A549 (cell line): ENCODE measurements at regions not wholly inside any gene's neighbourhood (a gene's known extent, or its start where the extent isn't known, plus 50 kb on each side); places are given as distances from the start of the nearest gene placed in this dataset.

ENCODE experiments used
- ATAC-seq, 2 experiments: fragments of 200-7000 bp in 1 of 2; fragments of >200 bp in 1 of 2; cut with Nextera tagmentation in 1 of 2; cut with Tn5 transposase in 1 of 2; 3 replicates each; pipeline versions ENCODE4 v1.8.0 to v1.9.1; 2018 to 2020; ENCODE audit warnings: mild to moderate bottlenecking in 1 of 2, moderate library complexity in 1 of 2
- CTCF ChIA-PET: fragments of 300-600 bp; sonication (Branson Sonifier 250); formaldehyde crosslinking; extraction: SDS; loops from one replicate; lab custom pipeline; 2021; ENCODE audit warnings: antibody characterized with exemption, inconsistent platforms; lab: Yijun Ruan, JAX
- POLR2A ChIA-PET: fragments of 350-600 bp; formaldehyde crosslinking; extraction: SDS; loops from one replicate; lab custom pipeline; 2021; ENCODE audit warnings: antibody characterized with exemption, inconsistent platforms; lab: Yijun Ruan, JAX
- DNase-seq, 2 experiments: peaks; one replicate each; pipeline versions ENCODE4 v3.0.0 to v3.0.0-alpha.2; 2011 to 2016; ENCODE audit warnings: low read depth in 1 of 2, low spot score in 1 of 2
- FAIRE-seq: peaks from 2 replicates; lab custom pipeline; 2011; peaks lifted over from hg19 to GRCh38; lab: Jason Lieb, UNC
- H3K27ac ChIP-seq, 2 experiments: fragments of >200 bp; sonication (Bioruptor Twin); formaldehyde crosslinking; 3 replicates each; pipeline ENCODE4 v1.5.1; 2016 to 2017
- H3K4me1 ChIP-seq: fragments of >200 bp; sonication (Bioruptor Twin); formaldehyde crosslinking; 3 replicates; pipeline ENCODE4 v1.6.1; 2016
- H3K4me2 ChIP-seq: fragments of >200 bp; sonication (Bioruptor Twin); formaldehyde crosslinking; 3 replicates; pipeline ENCODE4 v1.6.1; 2016
- H3K4me3 ChIP-seq: fragments of >200 bp; sonication (Bioruptor Twin); formaldehyde crosslinking; 3 replicates; pipeline ENCODE4 v1.5.1; 2016
- H3K9me3 ChIP-seq: fragments of >200 bp; sonication (Bioruptor Twin); formaldehyde crosslinking; 3 replicates; pipeline ENCODE4 v1.6.1; 2016
- ATOH8 ChIP-seq: fragments of 250-450 bp; sonication (Bioruptor Pico); IDR thresholded peaks from 2 replicates; pipeline ENCODE4 v1.5.0; 2020; ENCODE audit warnings: low read depth, mild to moderate bottlenecking, moderate library complexity
- CBX2 ChIP-seq: fragments of 200-600 bp; sonication (generic); IDR thresholded peaks from 2 replicates; pipeline ENCODE4 v1.6.1; 2016; ENCODE audit warnings: low read depth, mild to moderate bottlenecking, borderline replicate concordance
- CEBPB ChIP-seq, 2 experiments: fragments of >200 bp in 1 of 2; sonication (Bioruptor Twin) in 1 of 2; formaldehyde crosslinking in 1 of 2; IDR thresholded peaks; 2 replicates each; pipeline ENCODE4 v1.6.1; 2012 to 2016
- CHD2 ChIP-seq: fragments of 150-350 bp; IDR thresholded peaks from 2 replicates; pipeline ENCODE4 v1.6.1; 2014; ENCODE audit warnings: low read length; ENCODE audit not compliant: partially characterized antibody
- CHD4 ChIP-seq: fragments of 200-600 bp; sonication (generic); IDR thresholded peaks from 2 replicates; pipeline ENCODE4 v1.6.1; 2016; ENCODE audit warnings: antibody characterized with exemption, mild to moderate bottlenecking, borderline replicate concordance
- E2F6 ChIP-seq: IDR thresholded peaks from 2 replicates; pipeline ENCODE4 v1.6.1; 2012; ENCODE audit warnings: low read depth, borderline replicate concordance
- EHF ChIP-seq: fragments of 250-450 bp; sonication (Bioruptor Pico); IDR thresholded peaks from 2 replicates; pipeline ENCODE4 v1.5.0; 2020; ENCODE audit warnings: mild to moderate bottlenecking
- EP300 ChIP-seq, 2 experiments: fragments of >200 bp; sonication (Bioruptor Twin); formaldehyde crosslinking; IDR thresholded peaks; 2 replicates in 1 of 2; 3 replicates in 1 of 2; pipeline ENCODE4 v1.6.1; 2016 to 2017
- ESRRA ChIP-seq: fragments of 150-350 bp; IDR thresholded peaks from 2 replicates; pipeline ENCODE4 v1.6.1; 2014; ENCODE audit warnings: mild to moderate bottlenecking, low read length, borderline replicate concordance
- FOSL2 ChIP-seq, 2 experiments: fragments of 450-650 bp in 1 of 2; fragments of >200 bp in 1 of 2; sonication (Bioruptor Twin) in 1 of 2; formaldehyde crosslinking; IDR thresholded peaks; 2 replicates each; pipeline versions ENCODE4 v1.5.0 to v1.6.1; 2016 to 2020; ENCODE audit warnings: mild to moderate bottlenecking in 1 of 2, moderate library complexity in 1 of 2
- FOXS1 ChIP-seq: fragments of 250-450 bp; sonication (Bioruptor Pico); IDR thresholded peaks from 2 replicates; pipeline ENCODE4 v1.5.0; 2020; ENCODE audit warnings: mild to moderate bottlenecking, moderate library complexity
- GATA3 ChIP-seq: IDR thresholded peaks from 2 replicates; pipeline ENCODE4 v1.6.1; 2012; ENCODE audit warnings: borderline replicate concordance
- HEYL ChIP-seq: fragments of 250-450 bp; sonication (Bioruptor Pico); IDR thresholded peaks from 2 replicates; pipeline ENCODE4 v1.8.0; 2021; ENCODE audit warnings: mild to moderate bottlenecking, moderate library complexity
- HOXA7 ChIP-seq: fragments of 250-450 bp; sonication (Bioruptor Pico); IDR thresholded peaks from 2 replicates; pipeline ENCODE4 v1.5.0; 2020; ENCODE audit warnings: mild to moderate bottlenecking, moderate library complexity
- HOXB13 ChIP-seq: fragments of 250-450 bp; sonication (Bioruptor Pico); IDR thresholded peaks from 2 replicates; pipeline ENCODE4 v1.5.0; 2020; ENCODE audit warnings: low read depth, mild to moderate bottlenecking, moderate library complexity
- HOXB5 ChIP-seq: fragments of 250-450 bp; sonication (Bioruptor Pico); IDR thresholded peaks from 2 replicates; pipeline ENCODE4 v1.5.0; 2020; ENCODE audit warnings: mild to moderate bottlenecking, moderate library complexity
- KDM5A ChIP-seq: fragments of 200-600 bp; sonication (generic); IDR thresholded peaks from 2 replicates; pipeline ENCODE4 v1.6.1; 2016; ENCODE audit warnings: antibody characterized with exemption, mild to moderate bottlenecking
- MAX ChIP-seq: IDR thresholded peaks from 2 replicates; pipeline ENCODE4 v1.6.1; 2012
- NFE2L2 ChIP-seq: fragments of 150-350 bp; conservative IDR thresholded peaks from 2 replicates; pipeline ENCODE4 v1.6.1; 2014; ENCODE audit warnings: low read length
- NPAS2 ChIP-seq: fragments of 250-450 bp; sonication (Bioruptor Pico); IDR thresholded peaks from 2 replicates; pipeline ENCODE4 v1.8.0; 2022; ENCODE audit warnings: mild to moderate bottlenecking, moderate library complexity, borderline replicate concordance
- NR3C1 ChIP-seq: fragments of >200 bp; sonication (Bioruptor Twin); formaldehyde crosslinking; IDR thresholded peaks from 3 replicates; pipeline ENCODE4 v1.6.1; 2017
- RARB ChIP-seq: fragments of 250-450 bp; sonication (Bioruptor Pico); IDR thresholded peaks from 2 replicates; pipeline ENCODE4 v1.8.0; 2021; ENCODE audit warnings: mild to moderate bottlenecking, moderate library complexity
- RCOR1 ChIP-seq: fragments of 150-350 bp; IDR thresholded peaks from 2 replicates; pipeline ENCODE4 v1.6.1; 2014; ENCODE audit warnings: antibody characterized with exemption, low read length, low read depth
- SMC3 ChIP-seq: fragments of >200 bp; sonication (Bioruptor Twin); formaldehyde crosslinking; IDR thresholded peaks from 3 replicates; pipeline ENCODE4 v1.6.1; 2018; ENCODE audit warnings: inconsistent platforms
- ZC3H11A ChIP-seq: fragments of 450-650 bp; IDR thresholded peaks from 2 replicates; pipeline ENCODE4 v1.6.1; 2014; ENCODE audit warnings: antibody characterized with exemption, mild to moderate bottlenecking
- ZSCAN20 ChIP-seq: fragments of 250-450 bp; sonication (Bioruptor Pico); IDR thresholded peaks from 2 replicates; pipeline ENCODE4 v1.8.0; 2022; ENCODE audit warnings: mild to moderate bottlenecking, moderate library complexity
- WGBS: methylation state at CpG from one replicate; pipeline ENCODE4 v1.1.6; 2017; ENCODE audit errors: missing lambda C conversion rate; 5-methylcytosine and 5-hydroxymethylcytosine counted together

- POLR2A ChIA-PET, result no interaction called here
- no peak for DNase-seq
- no peak for ATAC-seq
- Histone ChIP-seq H3K4me2 (no peak overlapping the region), H3K4me3 (no peak overlapping the region), H3K4me1 (peaks cover 14% of the 10 kb centered on the region), H3K27ac (no peak overlapping the region), H3K9me3 (0 out of 3 replicates have a peak, but pooled peaks cover 8% of the 10 kb centered on the region)
- CTCF ChIA-PET, result no interaction called here
- no peak for FAIRE-seq
- 71% methylated on average over 4 of the region's 5 CpGs for WGBS
- TF ChIP-seq GATA3, result no peak
- TF ChIP-seq HOXB5, result no peak
- no peak for TF ChIP-seq ZSCAN20 (CRISPR knock-in tag)
- no peak for TF ChIP-seq ZC3H11A
- no peak for TF ChIP-seq E2F6
- no peak for TF ChIP-seq EP300 (IDR thresholded peaks at IDR 0.05)
- no peak for TF ChIP-seq HEYL
- no peak for TF ChIP-seq RARB (CRISPR knock-in tag)
- TF ChIP-seq CBX2, result no peak
- no peak for TF ChIP-seq HOXB13 (CRISPR knock-in tag)
- no peak for TF ChIP-seq MAX
- no peak for TF ChIP-seq ESRRA
- no peak for TF ChIP-seq CHD4
- no peak for TF ChIP-seq NPAS2 (CRISPR knock-in tag)
- TF ChIP-seq HOXA7 (CRISPR knock-in tag), result no peak
- TF ChIP-seq CHD2, result no peak
- TF ChIP-seq CEBPB (IDR thresholded peaks at IDR 0.05), result no peak
Observed at GRCh38 chr4:152264106-152264505, 271.8 kb downstream of the FBXW7 start.

- H3K4me2 ChIP-seq, result no peak overlapping the region
- no peak for FAIRE-seq
Observed at GRCh38 chr4:152259866-152260265, 276.0 kb downstream of the FBXW7 start.

More at GRCh38 chr4:152259866-152260265, 276.0 kb downstream of the FBXW7 start:
- H3K9me3 ChIP-seq, result 0 out of 3 replicates have a peak, but pooled peaks cover 8% of the 10 kb centered on the region
- no peak overlapping the region for H3K4me3 ChIP-seq
- DNase-seq (no peak), ATAC-seq (no peak)
- POLR2A ChIA-PET, result no interaction called here
- CTCF ChIA-PET, result no interaction called here
- peaks cover 6% of the 10 kb centered on the region for H3K4me1 ChIP-seq
- WGBS, result 4% methylated on average over 1 of the region's 1 CpG
- no peak for TF ChIP-seq HOXA7 (CRISPR knock-in tag)
- no peak for TF ChIP-seq E2F6
- no peak for TF ChIP-seq CHD4
- no peak for TF ChIP-seq SMC3
- no peak for TF ChIP-seq RCOR1
- TF ChIP-seq FOXS1 (CRISPR knock-in tag), result no peak
- no peak for TF ChIP-seq EHF (CRISPR knock-in tag)
- no peak for TF ChIP-seq NPAS2 (CRISPR knock-in tag)
- no peak for TF ChIP-seq FOSL2 (IDR thresholded peaks at IDR 0.05)
- TF ChIP-seq FOSL2 (CRISPR knock-in tag; IDR thresholded peaks at IDR 0.05), result no peak
- TF ChIP-seq KDM5A, result no peak
- TF ChIP-seq NR3C1, result no peak
- no peak for TF ChIP-seq HOXB5
- no peak for TF ChIP-seq ATOH8 (CRISPR knock-in tag)
- TF ChIP-seq NFE2L2, result no peak
- TF ChIP-seq, all 56 proteins: peak for 0
- no peak overlapping the region for H3K27ac ChIP-seq
